T-helper 2 cell treated with Interferon-gamma antibody and Interleukin-4, amounts not matched to agents 5 μg/mL and 100 μg/mL, for 36 hours (primary cell): ENCODE measurements at regions not wholly inside any gene's neighbourhood (a gene's known extent, or its start where the extent isn't known, plus 50 kb on each side); places are given as distances from the start of the nearest gene placed in this dataset.

Source experiments
- DNase-seq: peaks from one replicate; pipeline ENCODE4 v3.0.0; 2021; ENCODE audit warnings: low spot score
- H3K27ac Mint-ChIP-seq: one replicate; pipeline ENCODE4 v1.8.0; 2021; ENCODE audit warnings: mild to moderate bottlenecking, mixed read lengths
- H3K27me3 Mint-ChIP-seq: one replicate; pipeline ENCODE4 v1.8.0; 2021; ENCODE audit warnings: low read depth, mixed read lengths
- H3K36me3 Mint-ChIP-seq: one replicate; pipeline ENCODE4 v1.8.0; 2021; ENCODE audit warnings: low read depth, mixed read lengths
- H3K4me1 Mint-ChIP-seq: one replicate; pipeline ENCODE4 v1.8.0; 2021; ENCODE audit warnings: low read depth, mixed read lengths
- H3K4me3 Mint-ChIP-seq: one replicate; pipeline ENCODE4 v1.8.0; 2022; ENCODE audit warnings: mild to moderate bottlenecking, moderate library complexity, mixed read lengths
- H3K9me3 Mint-ChIP-seq: one replicate; pipeline ENCODE4 v1.8.0; 2021; ENCODE audit warnings: mixed read lengths

- Mint-ChIP-seq H3K27ac (no peak overlapping the region), H3K9me3 (no peaks in the 10 kb centered on the region), H3K27me3 (peaks cover 6% of the 10 kb centered on the region), H3K4me3 (no peak overlapping the region), H3K36me3 (no peaks in the 10 kb centered on the region), H3K4me1 (peaks cover 6% of the 10 kb centered on the region)
- DNase-seq: no peak
Measured at GRCh38 chr15:93152951-93153350, 63.9 kb upstream of the RGMA start.

GRCh38 chr15:93152360-93152759, 63.3 kb upstream of the RGMA start:
- H3K4me1 Mint-ChIP-seq: peaks cover 6% of the 10 kb centered on the region
- H3K4me3 Mint-ChIP-seq: no peak overlapping the region
- H3K9me3 Mint-ChIP-seq: no peaks in the 10 kb centered on the region
- H3K36me3 Mint-ChIP-seq: no peaks in the 10 kb centered on the region
- no peak for DNase-seq
- H3K27me3 Mint-ChIP-seq: peaks cover 6% of the 10 kb centered on the region
- no peak overlapping the region for H3K27ac Mint-ChIP-seq

- H3K27me3 Mint-ChIP-seq: peaks cover 6% of the 10 kb centered on the region
- no peaks in the 10 kb centered on the region for H3K36me3 Mint-ChIP-seq
- DNase-seq: no peak
- H3K4me3 Mint-ChIP-seq: no peak overlapping the region
- no peaks in the 10 kb centered on the region for H3K9me3 Mint-ChIP-seq
- no peak overlapping the region for H3K27ac Mint-ChIP-seq
- H3K4me1 Mint-ChIP-seq: peaks cover 6% of the 10 kb centered on the region
Measured at GRCh38 chr15:93150910-93151881, 62.2 kb upstream of the RGMA start.

- H3K4me3 Mint-ChIP-seq: no peak overlapping the region
- H3K27ac Mint-ChIP-seq: no peak overlapping the region
- DNase-seq: no peak
- no peaks in the 10 kb centered on the region for H3K36me3 Mint-ChIP-seq
- no peaks in the 10 kb centered on the region for H3K9me3 Mint-ChIP-seq
- H3K4me1 Mint-ChIP-seq: peaks cover under 1% of the 10 kb centered on the region
- H3K27me3 Mint-ChIP-seq: peaks cover 10% of the 10 kb centered on the region
Measured at GRCh38 chr15:93146601-93147000, 57.6 kb upstream of the RGMA start.

- H3K4me1 Mint-ChIP-seq: peaks cover 4% of the 10 kb centered on the region
- no peaks in the 10 kb centered on the region for H3K36me3 Mint-ChIP-seq
- no peak for DNase-seq
- H3K4me3 Mint-ChIP-seq: no peak overlapping the region
- H3K27me3 Mint-ChIP-seq: peaks cover 7% of the 10 kb centered on the region
- no peaks in the 10 kb centered on the region for H3K9me3 Mint-ChIP-seq
- no peak overlapping the region for H3K27ac Mint-ChIP-seq
Measured at GRCh38 chr15:93146196-93146595, 57.2 kb upstream of the RGMA start.

GRCh38 chr15:93144463-93145236, 55.6 kb upstream of the RGMA start:
- no peaks in the 10 kb centered on the region for H3K36me3 Mint-ChIP-seq
- H3K4me1 Mint-ChIP-seq: peaks cover 6% of the 10 kb centered on the region
- H3K27me3 Mint-ChIP-seq: peaks cover 13% of the 10 kb centered on the region
- H3K4me3 Mint-ChIP-seq: no peak overlapping the region
- DNase-seq: no peak
- no peaks in the 10 kb centered on the region for H3K9me3 Mint-ChIP-seq
- no peak overlapping the region for H3K27ac Mint-ChIP-seq

- DNase-seq: no peak
- Mint-ChIP-seq H3K27me3 (peaks cover 13% of the 10 kb centered on the region), H3K4me1 (peaks cover 6% of the 10 kb centered on the region), H3K36me3 (no peaks in the 10 kb centered on the region), H3K9me3 (no peaks in the 10 kb centered on the region), H3K4me3 (no peak overlapping the region), H3K27ac (no peak overlapping the region)
Measured at GRCh38 chr15:93143186-93143585, 54.2 kb upstream of the RGMA start.

GRCh38 chr15:93141371-93141794, 52.4 kb upstream of the RGMA start:
- Mint-ChIP-seq H3K4me3 (peak overlapping the region; percentile 28), H3K36me3 (no peaks in the 10 kb centered on the region), H3K27ac (no peak overlapping the region), H3K9me3 (no peaks in the 10 kb centered on the region), H3K4me1 (peaks cover 6% of the 10 kb centered on the region), H3K27me3 (peaks cover 13% of the 10 kb centered on the region)
- DNase-seq: no peak

- no peak overlapping the region for H3K4me3 Mint-ChIP-seq
Measured at GRCh38 chr15:93139436-93139835, 50.4 kb upstream of the RGMA start.

GRCh38 chr15:93138681-93139250, 49.8 kb upstream of the RGMA start:
- Mint-ChIP-seq H3K4me1 (peaks cover 6% of the 10 kb centered on the region), H3K27me3 (peaks cover 11% of the 10 kb centered on the region), H3K36me3 (no peaks in the 10 kb centered on the region), H3K9me3 (no peaks in the 10 kb centered on the region), H3K4me3 (no peak overlapping the region), H3K27ac (no peak overlapping the region)
- no peak for DNase-seq

More at GRCh38 chr15:93139436-93139835, 50.4 kb upstream of the RGMA start:
- DNase-seq: no peak
- no peaks in the 10 kb centered on the region for H3K9me3 Mint-ChIP-seq
- H3K27me3 Mint-ChIP-seq: peaks cover 11% of the 10 kb centered on the region
- H3K4me1 Mint-ChIP-seq: peaks cover 6% of the 10 kb centered on the region
- H3K27ac Mint-ChIP-seq: no peak overlapping the region
- H3K36me3 Mint-ChIP-seq: no peaks in the 10 kb centered on the region
